ENCODE measurements at regions not wholly inside any gene's neighbourhood (a gene's known extent, or its start where the extent isn't known, plus 50 kb on each side); places are given as distances from the start of the nearest gene placed in this dataset.

DNA sequence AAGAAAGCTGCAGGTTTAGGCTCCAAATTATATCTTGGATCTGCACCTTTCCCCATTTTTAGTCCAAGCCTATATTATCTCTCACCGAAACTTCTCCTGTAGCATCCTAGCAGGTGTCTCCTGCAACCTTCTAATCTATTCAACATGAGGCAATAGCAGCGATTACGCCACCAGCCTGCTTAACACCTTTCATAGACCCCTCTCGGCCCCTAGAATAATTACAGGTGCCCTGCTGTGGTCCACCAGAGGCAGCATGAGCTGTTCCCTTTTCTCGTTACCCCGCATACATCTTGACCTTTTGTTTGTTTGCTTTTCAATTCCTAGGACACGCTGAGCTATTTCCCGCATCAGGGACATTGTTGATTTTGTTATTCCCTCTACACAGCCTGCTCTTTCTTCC, 361.9 kb downstream of the CYRIA start:
- TF ChIP-seq, protein P1, sequence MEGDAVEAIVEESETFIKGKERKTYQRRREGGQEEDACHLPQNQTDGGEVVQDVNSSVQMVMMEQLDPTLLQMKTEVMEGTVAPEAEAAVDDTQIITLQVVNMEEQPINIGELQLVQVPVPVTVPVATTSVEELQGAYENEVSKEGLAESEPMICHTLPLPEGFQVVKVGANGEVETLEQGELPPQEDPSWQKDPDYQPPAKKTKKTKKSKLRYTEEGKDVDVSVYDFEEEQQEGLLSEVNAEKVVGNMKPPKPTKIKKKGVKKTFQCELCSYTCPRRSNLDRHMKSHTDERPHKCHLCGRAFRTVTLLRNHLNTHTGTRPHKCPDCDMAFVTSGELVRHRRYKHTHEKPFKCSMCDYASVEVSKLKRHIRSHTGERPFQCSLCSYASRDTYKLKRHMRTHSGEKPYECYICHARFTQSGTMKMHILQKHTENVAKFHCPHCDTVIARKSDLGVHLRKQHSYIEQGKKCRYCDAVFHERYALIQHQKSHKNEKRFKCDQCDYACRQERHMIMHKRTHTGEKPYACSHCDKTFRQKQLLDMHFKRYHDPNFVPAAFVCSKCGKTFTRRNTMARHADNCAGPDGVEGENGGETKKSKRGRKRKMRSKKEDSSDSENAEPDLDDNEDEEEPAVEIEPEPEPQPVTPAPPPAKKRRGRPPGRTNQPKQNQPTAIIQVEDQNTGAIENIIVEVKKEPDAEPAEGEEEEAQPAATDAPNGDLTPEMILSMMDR (conservative IDR thresholded peaks at IDR 0.05 in 1 of 2, IDR thresholded peaks at IDR 0.05 in 1 of 2; ENCODE audit: extremely low read depth in 1 of 2, insufficient read depth in 1 of 2, low read depth in 1 of 2, low read length in 2 of 2) = no peak
- no peak for TF ChIP-seq EZH2 (IDR thresholded peaks at IDR 0.05; ENCODE audit: borderline replicate concordance, low read length)
